ENCODE measurements at regions not wholly inside any gene's neighbourhood (a gene's known extent, or its start where the extent isn't known, plus 50 kb on each side); places are given as distances from the start of the nearest gene placed in this dataset.
A peak's percentile ranks its signal among the peaks of the same experiment; 100 is the strongest.

- H3K27me3 Mint-ChIP-seq (ENCODE audit: insufficient read depth, unreplicated experiment), result no peaks in the 10 kb centered on the region
- H3K36me3 Mint-ChIP-seq (ENCODE audit: insufficient read depth, unreplicated experiment), result no peaks in the 10 kb centered on the region
- BruUV-seq (replicated peaks), result no TSS peak
- CTCF ChIA-PET, result no interaction called here
- POLR2A ChIA-PET, result no interaction called here
- no peaks in the 10 kb centered on the region for H3K4me1 Mint-ChIP-seq (ENCODE audit: insufficient read depth, unreplicated experiment)
- intact Hi-C loops (cut with micrococcal nuclease), result no loop called here
- H3K9me3 Mint-ChIP-seq (ENCODE audit: unreplicated experiment), result no peaks in the 10 kb centered on the region
- no peak overlapping the region for H3K4me3 Mint-ChIP-seq (ENCODE audit: unreplicated experiment)
- no peak for DNase-seq (ENCODE audit: unreplicated experiment)
- TF ChIP-seq CTCF (IDR thresholded peaks at IDR 0.05; ENCODE audit: unreplicated experiment), result no peak
- H3K27ac Mint-ChIP-seq (ENCODE audit: low read depth, unreplicated experiment), result no peak overlapping the region
Measured at GRCh38 chr5:152801886-152802285, 396.8 kb upstream of the NMUR2 start.

GRCh38 chr5:152804179-152804578 lies 399.1 kb upstream of the NMUR2 start:
- BruUV-seq (replicated peaks), result no TSS peak
- Mint-ChIP-seq H3K36me3 (ENCODE audit: insufficient read depth, unreplicated experiment) (no peaks in the 10 kb centered on the region), H3K4me1 (ENCODE audit: insufficient read depth, unreplicated experiment) (no peaks in the 10 kb centered on the region), H3K4me3 (ENCODE audit: unreplicated experiment) (no peak overlapping the region), H3K27me3 (ENCODE audit: insufficient read depth, unreplicated experiment) (no peaks in the 10 kb centered on the region), H3K27ac (ENCODE audit: low read depth, unreplicated experiment) (no peak overlapping the region), H3K9me3 (ENCODE audit: unreplicated experiment) (no peaks in the 10 kb centered on the region)
- TF ChIP-seq CTCF (IDR thresholded peaks at IDR 0.05; ENCODE audit: unreplicated experiment), result no peak
- ChIA-PET CTCF (interaction anchor here (0.6 to 0.9 kb wide), 2 partner anchors 31 to 35 kb away, joined by 3 to 5 read pairs; no protein-coding TSS in a partner anchor), POLR2A (no interaction called here)
- intact Hi-C loops (cut with micrococcal nuclease), result no loop called here
- DNase-seq (ENCODE audit: unreplicated experiment), result no peak

GRCh38 chr5:152811988-152812387 lies 406.9 kb upstream of the NMUR2 start:
- H3K4me1 Mint-ChIP-seq (ENCODE audit: insufficient read depth, unreplicated experiment), result no peaks in the 10 kb centered on the region
- H3K36me3 Mint-ChIP-seq (ENCODE audit: insufficient read depth, unreplicated experiment), result no peaks in the 10 kb centered on the region
- ChIA-PET POLR2A (no interaction called here), CTCF (interaction anchor here (0.6 to 1.1 kb wide), 3 partner anchors 15 to 273 kb away, joined by 3 to 4 read pairs (median 3); no protein-coding TSS in a partner anchor)
- TF ChIP-seq CTCF (IDR thresholded peaks at IDR 0.05; ENCODE audit: unreplicated experiment), result no peak
- no peak overlapping the region for H3K27ac Mint-ChIP-seq (ENCODE audit: low read depth, unreplicated experiment)
- no peaks in the 10 kb centered on the region for H3K27me3 Mint-ChIP-seq (ENCODE audit: insufficient read depth, unreplicated experiment)
- no peak overlapping the region for H3K4me3 Mint-ChIP-seq (ENCODE audit: unreplicated experiment)
- peaks cover 20% of the 10 kb centered on the region for H3K9me3 Mint-ChIP-seq (ENCODE audit: unreplicated experiment)
- no TSS peak for BruUV-seq (replicated peaks)
- intact Hi-C loops (cut with micrococcal nuclease), result no loop called here
- peak; percentile 27 for DNase-seq (ENCODE audit: unreplicated experiment)

GRCh38 chr5:152813526-152813925 lies 408.4 kb upstream of the NMUR2 start:
- Mint-ChIP-seq H3K27me3 (ENCODE audit: insufficient read depth, unreplicated experiment) (no peaks in the 10 kb centered on the region), H3K36me3 (ENCODE audit: insufficient read depth, unreplicated experiment) (no peaks in the 10 kb centered on the region), H3K4me1 (ENCODE audit: insufficient read depth, unreplicated experiment) (no peaks in the 10 kb centered on the region), H3K4me3 (ENCODE audit: unreplicated experiment) (no peak overlapping the region), H3K9me3 (ENCODE audit: unreplicated experiment) (peaks cover 20% of the 10 kb centered on the region), H3K27ac (ENCODE audit: low read depth, unreplicated experiment) (no peak overlapping the region)
- no peak for TF ChIP-seq CTCF (IDR thresholded peaks at IDR 0.05; ENCODE audit: unreplicated experiment)
- no TSS peak for BruUV-seq (replicated peaks)
- CTCF ChIA-PET, result interaction anchor here (0.7 kb wide), 1 partner anchor 9 kb away, joined by 4 read pairs; no protein-coding TSS in a partner anchor
- no peak for DNase-seq (ENCODE audit: unreplicated experiment)
- POLR2A ChIA-PET, result no interaction called here
- intact Hi-C loops (cut with micrococcal nuclease), result no loop called here
